SK-N-SH (cell line): ENCODE measurements at regions not wholly inside any gene's neighbourhood (a gene's known extent, or its start where the extent isn't known, plus 50 kb on each side); places are given as distances from the start of the nearest gene placed in this dataset.

Experiments used
- CTCF ChIA-PET: fragments of 300-600, 350-600 bp; formaldehyde crosslinking; extraction: SDS; loops from one replicate; lab custom pipeline; 2021; lab: Yijun Ruan, JAX
- POLR2A ChIA-PET: fragments of 350-600 bp; sonication (Branson Sonifier 250); formaldehyde crosslinking; extraction: SDS; loops from one replicate; lab custom pipeline; 2020; ENCODE audit warnings: antibody characterized with exemption, inconsistent platforms; lab: Yijun Ruan, JAX
- DNase-seq: peaks from one replicate; pipeline ENCODE4 v3.0.0; 2012
- H2AFZ ChIP-seq: fragments of 200-600 bp; sonication (generic); 2 replicates; pipeline ENCODE4 v1.8.1; 2016; ENCODE audit warnings: antibody characterized with exemption, mild to moderate bottlenecking, low read depth
- H3F3A ChIP-seq: fragments of 200-600 bp; sonication (generic); replicated peaks from 2 replicates; pipeline ENCODE3; 2016; ENCODE audit warnings: antibody characterized with exemption, mild to moderate bottlenecking; ENCODE audit not compliant: insufficient read depth
- H3K27ac ChIP-seq, 2 experiments: fragments of 200-500 bp in 1 of 2; fragments of 200-600 bp in 1 of 2; sonication (Bioruptor generic) in 1 of 2; sonication (generic), shearing (Covaris generic) in 1 of 2; 2 replicates each; pipeline versions ENCODE4 v1.5.1 to v1.6.1; 2014 to 2016; ENCODE audit warnings: low read depth in 2 of 2, inconsistent platforms in 1 of 2, low read length in 1 of 2, mild to moderate bottlenecking in 1 of 2, mixed read lengths in 1 of 2
- H3K27me3 ChIP-seq: fragments of 200-600 bp; sonication (generic), shearing (Covaris generic); 2 replicates; pipeline ENCODE4 v1.6.1; 2016; ENCODE audit warnings: mixed run types; ENCODE audit not compliant: insufficient read depth
- H3K36me3 ChIP-seq, 2 experiments: fragments of 200-500 bp in 1 of 2; fragments of 200-600 bp in 1 of 2; sonication (Bioruptor generic) in 1 of 2; sonication (generic) in 1 of 2; replicated peaks in 1 of 2; 2 replicates each; pipeline versions ENCODE3 to v1.5.1; 2014 to 2016; ENCODE audit warnings: low read length in 1 of 2, mild to moderate bottlenecking in 1 of 2; ENCODE audit not compliant: insufficient read depth in 2 of 2, control insufficient read depth in 1 of 2
- H3K4me1 ChIP-seq, 2 experiments: fragments of 200-500 bp in 1 of 2; fragments of 200-600 bp in 1 of 2; sonication (Bioruptor generic) in 1 of 2; sonication (generic), shearing (Covaris generic) in 1 of 2; 2 replicates each; pipeline versions ENCODE4 v1.5.1 to v1.6.1; 2014 to 2016; ENCODE audit warnings: low read depth in 1 of 2, low read length in 1 of 2, mixed run types in 1 of 2; ENCODE audit not compliant: insufficient read depth in 2 of 2, control insufficient read depth in 1 of 2
- H3K4me2 ChIP-seq: fragments of 200-600 bp; sonication (generic), shearing (Covaris generic); 2 replicates; pipeline ENCODE4 v1.6.1; 2017; ENCODE audit warnings: mixed run types
- H3K4me3 ChIP-seq, 2 experiments: fragments of 200-500 bp in 1 of 2; fragments of 200-600 bp in 1 of 2; sonication (Bioruptor generic) in 1 of 2; sonication (generic), shearing (Covaris generic) in 1 of 2; 2 replicates each; pipeline versions ENCODE4 v1.5.1 to v1.8.1; 2014 to 2016; ENCODE audit warnings: low read depth in 2 of 2, inconsistent platforms in 1 of 2, low read length in 1 of 2, mild to moderate bottlenecking in 1 of 2, mixed read lengths in 1 of 2, moderate library complexity in 1 of 2
- H3K79me2 ChIP-seq: fragments of 200-600 bp; sonication (generic); 2 replicates; pipeline ENCODE4 v1.8.1; 2017; ENCODE audit warnings: mild to moderate bottlenecking; ENCODE audit not compliant: insufficient read depth
- H3K9ac ChIP-seq: fragments of 200-600 bp; sonication (generic); 2 replicates; pipeline ENCODE4 v1.6.1; 2017; ENCODE audit warnings: mixed run types
- H3K9me2 ChIP-seq: fragments of 200-600 bp; sonication (generic); 2 replicates; pipeline ENCODE4 v1.6.1; 2017; ENCODE audit warnings: mixed run types
- H3K9me3 ChIP-seq: fragments of 200-600 bp; sonication (generic); 2 replicates; pipeline ENCODE4 v1.6.1; 2017; ENCODE audit warnings: mixed run types, mild to moderate bottlenecking, moderate library complexity
- H4K20me1 ChIP-seq: fragments of 200-600 bp; sonication (generic); 2 replicates; pipeline ENCODE4 v1.6.1; 2017; ENCODE audit warnings: mild to moderate bottlenecking, mixed run types; ENCODE audit not compliant: insufficient read depth
- EP300 ChIP-seq, 2 experiments: IDR thresholded peaks; 2 replicates each; pipeline versions ENCODE4 v1.4.0 to v1.6.1; 2012; ENCODE audit warnings: borderline replicate concordance in 1 of 2, low read depth in 1 of 2, low read length in 1 of 2
- EZH2phosphoT487 ChIP-seq: fragments of 200-600 bp; sonication (generic); IDR thresholded peaks from 2 replicates; pipeline ENCODE4 v1.6.1; 2017; ENCODE audit warnings: low read depth, mixed run types, mild to moderate bottlenecking, antibody characterized with exemption, moderate library complexity, borderline replicate concordance
- FOSL2 ChIP-seq: IDR thresholded peaks from 2 replicates; pipeline ENCODE4 v1.4.0; 2012; ENCODE audit warnings: low read depth, mild to moderate bottlenecking, moderate library complexity, borderline replicate concordance
- FOXJ3 ChIP-seq: sonication (generic); formaldehyde crosslinking; IDR thresholded peaks from 2 replicates; pipeline ENCODE4 v1.5.1; 2020; ENCODE audit warnings: mild to moderate bottlenecking, missing genetic modification reagents
- GABPA ChIP-seq: IDR thresholded peaks from 2 replicates; pipeline ENCODE4 v1.4.0; 2012; ENCODE audit warnings: low read depth, mild to moderate bottlenecking
- MEF2A ChIP-seq: IDR thresholded peaks from 2 replicates; pipeline ENCODE4 v1.4.0; 2012; ENCODE audit warnings: low read depth, borderline replicate concordance
- MXI1 ChIP-seq: IDR thresholded peaks from 2 replicates; pipeline ENCODE4 v1.6.1; 2012; ENCODE audit warnings: mild to moderate bottlenecking, low read depth, low read length, improper control_type of control experiment
- NFIC ChIP-seq: IDR thresholded peaks from 2 replicates; pipeline ENCODE4 v1.4.0; 2012; ENCODE audit warnings: borderline replicate concordance
- NRF1 ChIP-seq: IDR thresholded peaks from 2 replicates; pipeline ENCODE4 v1.6.1; 2012; ENCODE audit warnings: low read depth, mild to moderate bottlenecking, low read length
- POLR2AphosphoS5 ChIP-seq: IDR thresholded peaks from 2 replicates; pipeline ENCODE4 v1.6.1; 2012; ENCODE audit warnings: low read depth, low read length
- RXRA ChIP-seq: IDR thresholded peaks from 2 replicates; pipeline ENCODE4 v1.4.0; 2012; ENCODE audit warnings: low read depth, mild to moderate bottlenecking, borderline replicate concordance
- SIN3A ChIP-seq: IDR thresholded peaks from 2 replicates; pipeline ENCODE4 v1.6.1; 2012; ENCODE audit warnings: low read depth, mild to moderate bottlenecking, low read length, moderate library complexity, borderline replicate concordance
- SMC3 ChIP-seq: IDR thresholded peaks from 2 replicates; pipeline ENCODE4 v1.6.1; 2012; ENCODE audit warnings: low read depth, low read length, improper control_type of control experiment
- TAF1 ChIP-seq: IDR thresholded peaks from 2 replicates; pipeline ENCODE4 v1.6.1; 2012; ENCODE audit warnings: low read depth, mild to moderate bottlenecking, low read length, moderate library complexity, borderline replicate concordance
- TCF12 ChIP-seq: IDR thresholded peaks from 2 replicates; pipeline ENCODE4 v1.4.0; 2012
- TEAD4 ChIP-seq: IDR thresholded peaks from 2 replicates; pipeline ENCODE4 v1.4.0; 2012; ENCODE audit warnings: mild to moderate bottlenecking, borderline replicate concordance; ENCODE audit not compliant: insufficient read depth
- WGBS: methylation state at CpG from one replicate; pipeline ENCODE4 v1.1.6; 2017; ENCODE audit warnings: low lambda C conversion rate; 5-methylcytosine and 5-hydroxymethylcytosine counted together
- TF ChIP-seq, protein P1 (sequence below): fragments of 200-600 bp; sonication (generic); IDR thresholded peaks from 2 replicates; pipeline ENCODE4 v1.6.1; 2017; ENCODE audit warnings: antibody characterized with exemption, mild to moderate bottlenecking, moderate library complexity
- TF ChIP-seq, protein P2 (sequence below): IDR thresholded peaks from 2 replicates; pipeline ENCODE4 v1.4.0; 2012; ENCODE audit warnings: low read depth, borderline replicate concordance
- TF ChIP-seq, protein P3 (sequence below): fragments of 150-350 bp; IDR thresholded peaks from 2 replicates; pipeline ENCODE4 v1.6.1; 2016; ENCODE audit warnings: mild to moderate bottlenecking, low read depth, low read length
- TF ChIP-seq, protein P4 (sequence below): fragments of 150-350 bp; IDR thresholded peaks from 2 replicates; pipeline ENCODE4 v1.6.1; 2017; ENCODE audit warnings: antibody characterized with exemption, low read length, low read depth, borderline replicate concordance

DNA sequence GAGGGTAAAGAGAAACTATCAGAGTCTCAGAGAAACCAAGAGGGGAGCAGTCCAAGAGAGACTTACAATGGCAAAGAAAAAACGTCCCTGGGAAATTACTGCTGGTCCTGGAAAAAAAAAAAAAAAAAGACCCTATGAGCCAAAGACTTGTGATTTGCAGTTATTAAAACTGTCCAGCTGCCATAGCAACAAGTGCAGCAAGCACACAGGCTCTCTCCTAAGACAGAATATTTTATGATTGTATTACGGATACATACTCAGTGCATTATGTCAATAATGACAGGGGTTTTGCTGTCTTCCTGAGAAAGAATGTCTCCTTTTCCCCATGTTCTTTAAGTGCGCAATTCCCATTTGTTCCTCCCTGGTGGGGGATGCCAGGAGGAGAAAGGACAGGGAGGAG is 178.5 kb downstream of the GPAM start (continued):
- TF ChIP-seq, protein P1, sequence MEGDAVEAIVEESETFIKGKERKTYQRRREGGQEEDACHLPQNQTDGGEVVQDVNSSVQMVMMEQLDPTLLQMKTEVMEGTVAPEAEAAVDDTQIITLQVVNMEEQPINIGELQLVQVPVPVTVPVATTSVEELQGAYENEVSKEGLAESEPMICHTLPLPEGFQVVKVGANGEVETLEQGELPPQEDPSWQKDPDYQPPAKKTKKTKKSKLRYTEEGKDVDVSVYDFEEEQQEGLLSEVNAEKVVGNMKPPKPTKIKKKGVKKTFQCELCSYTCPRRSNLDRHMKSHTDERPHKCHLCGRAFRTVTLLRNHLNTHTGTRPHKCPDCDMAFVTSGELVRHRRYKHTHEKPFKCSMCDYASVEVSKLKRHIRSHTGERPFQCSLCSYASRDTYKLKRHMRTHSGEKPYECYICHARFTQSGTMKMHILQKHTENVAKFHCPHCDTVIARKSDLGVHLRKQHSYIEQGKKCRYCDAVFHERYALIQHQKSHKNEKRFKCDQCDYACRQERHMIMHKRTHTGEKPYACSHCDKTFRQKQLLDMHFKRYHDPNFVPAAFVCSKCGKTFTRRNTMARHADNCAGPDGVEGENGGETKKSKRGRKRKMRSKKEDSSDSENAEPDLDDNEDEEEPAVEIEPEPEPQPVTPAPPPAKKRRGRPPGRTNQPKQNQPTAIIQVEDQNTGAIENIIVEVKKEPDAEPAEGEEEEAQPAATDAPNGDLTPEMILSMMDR = no peak
- no peak for TF ChIP-seq RXRA
- no peak for TF ChIP-seq NRF1

DNA sequence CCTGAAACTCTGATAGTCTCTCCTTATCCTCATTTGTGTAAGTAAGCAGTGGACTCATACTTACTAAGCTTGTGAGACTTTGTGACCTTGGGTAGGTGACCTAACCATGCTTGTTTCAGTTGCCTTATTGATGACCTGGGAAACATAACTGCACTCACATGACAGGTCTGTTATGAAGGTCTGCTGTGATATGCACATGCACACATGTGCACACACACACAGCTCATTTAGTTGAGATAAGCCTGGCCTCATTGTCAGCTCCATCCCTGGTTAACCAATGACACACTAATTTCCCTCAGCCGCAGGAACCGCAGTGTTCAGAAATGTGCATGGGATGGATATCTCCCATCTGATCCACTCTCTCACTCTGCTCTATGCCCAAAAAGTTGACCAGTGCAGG is 177.2 kb downstream of the GPAM start:
- no peaks in the 10 kb centered on the region for H3K36me3 ChIP-seq
- H3K27ac ChIP-seq = no peak overlapping the region
- 80% methylated on average over 2 of the region's 2 CpGs for WGBS
- POLR2A ChIA-PET = no interaction called here
- TF ChIP-seq TEAD4 = no peak
- no peak for TF ChIP-seq POLR2AphosphoS5
- TF ChIP-seq NFIC = no peak
- no peak for TF ChIP-seq MXI1
- no peak for TF ChIP-seq MEF2A
- TF ChIP-seq, protein P1 = no peak
- TF ChIP-seq, protein P2, sequence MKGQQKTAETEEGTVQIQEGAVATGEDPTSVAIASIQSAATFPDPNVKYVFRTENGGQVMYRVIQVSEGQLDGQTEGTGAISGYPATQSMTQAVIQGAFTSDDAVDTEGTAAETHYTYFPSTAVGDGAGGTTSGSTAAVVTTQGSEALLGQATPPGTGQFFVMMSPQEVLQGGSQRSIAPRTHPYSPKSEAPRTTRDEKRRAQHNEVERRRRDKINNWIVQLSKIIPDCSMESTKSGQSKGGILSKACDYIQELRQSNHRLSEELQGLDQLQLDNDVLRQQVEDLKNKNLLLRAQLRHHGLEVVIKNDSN = no peak
- TF ChIP-seq EP300 (IDR thresholded peaks at IDR 0.05; ENCODE audit: borderline replicate concordance in 1 of 2, low read depth in 1 of 2, low read length in 1 of 2) = no peak
- no peak for TF ChIP-seq SIN3A
- TF ChIP-seq RXRA = no peak
- no peak for TF ChIP-seq GABPA
- no peak for TF ChIP-seq FOSL2
- TF ChIP-seq TCF12 = no peak
- TF ChIP-seq TAF1 = no peak
- no peak for TF ChIP-seq SMC3
- TF ChIP-seq, protein P3, sequence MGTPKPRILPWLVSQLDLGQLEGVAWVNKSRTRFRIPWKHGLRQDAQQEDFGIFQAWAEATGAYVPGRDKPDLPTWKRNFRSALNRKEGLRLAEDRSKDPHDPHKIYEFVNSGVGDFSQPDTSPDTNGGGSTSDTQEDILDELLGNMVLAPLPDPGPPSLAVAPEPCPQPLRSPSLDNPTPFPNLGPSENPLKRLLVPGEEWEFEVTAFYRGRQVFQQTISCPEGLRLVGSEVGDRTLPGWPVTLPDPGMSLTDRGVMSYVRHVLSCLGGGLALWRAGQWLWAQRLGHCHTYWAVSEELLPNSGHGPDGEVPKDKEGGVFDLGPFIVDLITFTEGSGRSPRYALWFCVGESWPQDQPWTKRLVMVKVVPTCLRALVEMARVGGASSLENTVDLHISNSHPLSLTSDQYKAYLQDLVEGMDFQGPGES = no peak
- TF ChIP-seq, protein P4, sequence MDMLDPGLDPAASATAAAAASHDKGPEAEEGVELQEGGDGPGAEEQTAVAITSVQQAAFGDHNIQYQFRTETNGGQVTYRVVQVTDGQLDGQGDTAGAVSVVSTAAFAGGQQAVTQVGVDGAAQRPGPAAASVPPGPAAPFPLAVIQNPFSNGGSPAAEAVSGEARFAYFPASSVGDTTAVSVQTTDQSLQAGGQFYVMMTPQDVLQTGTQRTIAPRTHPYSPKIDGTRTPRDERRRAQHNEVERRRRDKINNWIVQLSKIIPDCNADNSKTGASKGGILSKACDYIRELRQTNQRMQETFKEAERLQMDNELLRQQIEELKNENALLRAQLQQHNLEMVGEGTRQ = no peak
- TF ChIP-seq FOXJ3 (CRISPR knock-in tag) = no peak
- TF ChIP-seq EZH2phosphoT487 = no peak
- no peaks in the 10 kb centered on the region for H3K9me3 ChIP-seq
- H3K27me3 ChIP-seq = no peaks in the 10 kb centered on the region
- H3F3A ChIP-seq = no peaks in the 10 kb centered on the region
- no peak for DNase-seq
- no peak overlapping the region for H3K9ac ChIP-seq
- no peak overlapping the region for H3K4me2 ChIP-seq
- no peaks in the 10 kb centered on the region for H3K9me2 ChIP-seq
- no peaks in the 10 kb centered on the region for H4K20me1 ChIP-seq
- H3K79me2 ChIP-seq = no peaks in the 10 kb centered on the region
- CTCF ChIA-PET = interaction anchor here (0.7 kb wide), 1 partner anchor 12 kb away, joined by 3 read pairs; no protein-coding TSS in a partner anchor
- H2AFZ ChIP-seq = no peak overlapping the region
- H3K4me1 ChIP-seq = no peaks in the 10 kb centered on the region
- no peak overlapping the region for H3K4me3 ChIP-seq
